BLaER1 treated with 17β-estradiol and CSF1 and Interleukin-3, amounts not matched to agents 10 nM and 100 nM (cell line): ENCODE measurements at regions not wholly inside any gene's neighbourhood (a gene's known extent, or its start where the extent isn't known, plus 50 kb on each side); places are given as distances from the start of the nearest gene placed in this dataset.

Experiments
- H3K27ac ChIP-seq, 11 experiments: shearing (Covaris generic); formaldehyde crosslinking; 2 replicates each; pipeline ENCODE4 v1.8.1; 2022
- H3K27me3 ChIP-seq, 11 experiments: shearing (Covaris generic); formaldehyde crosslinking; 2 replicates each; pipeline ENCODE4 v1.8.1; 2022
- H3K36me3 ChIP-seq, 11 experiments: shearing (Covaris generic); formaldehyde crosslinking; 2 replicates each; pipeline ENCODE4 v1.8.1; 2022
- H3K4me1 ChIP-seq, 10 experiments: shearing (Covaris generic); formaldehyde crosslinking; 2 replicates each; pipeline ENCODE4 v1.8.1; 2022
- H3K4me2 ChIP-seq, 11 experiments: shearing (Covaris generic); formaldehyde crosslinking; 2 replicates each; pipeline ENCODE4 v1.8.1; 2022
- H3K4me3 ChIP-seq, 10 experiments: shearing (Covaris generic); formaldehyde crosslinking; 2 replicates each; pipeline ENCODE4 v1.8.1; 2022
- H3K9ac ChIP-seq, 11 experiments: shearing (Covaris generic); formaldehyde crosslinking; 2 replicates each; pipeline ENCODE4 v1.8.1; 2022
- H3K9me3 ChIP-seq, 11 experiments: shearing (Covaris generic); formaldehyde crosslinking; replicated peaks in 1 of 11; 2 replicates each; pipeline ENCODE4 v1.8.1; 2022
- H4K20me1 ChIP-seq, 11 experiments: shearing (Covaris generic); formaldehyde crosslinking; 2 replicates each; pipeline ENCODE4 v1.8.1; 2022
- Cebpa-rat ChIP-seq, 11 experiments: shearing (Covaris generic); IDR thresholded peaks; 2 replicates each; pipeline ENCODE4 v1.8.1; 2022

DNA sequence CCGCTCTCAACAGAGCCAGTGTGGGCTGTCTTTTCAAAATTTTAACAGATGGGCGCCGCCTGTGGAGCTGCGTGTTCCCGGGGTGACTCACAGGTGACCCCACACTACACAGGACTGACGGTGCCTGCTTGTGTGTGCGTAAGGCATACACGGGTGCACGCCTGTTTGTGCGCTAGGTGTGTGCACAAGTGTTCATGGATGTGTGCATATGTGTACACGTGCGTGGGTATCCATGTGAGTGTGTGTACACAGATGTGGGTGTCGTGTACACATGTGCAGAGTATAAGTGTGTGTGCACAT, 92.7 kb upstream of the SOX1 start:
- H3K9ac ChIP-seq: no peak overlapping the region
- no peak overlapping the region for H3K27ac ChIP-seq
- no peak overlapping the region for H3K4me2 ChIP-seq
- no peaks in the 10 kb centered on the region; a peak in 1 of 22 replicates for H3K27me3 ChIP-seq
- H3K4me3 ChIP-seq: no peak overlapping the region
- H3K9me3 ChIP-seq: peaks cover 0 to 13% (median 0%) of the 10 kb centered on the region in 11 experiments; a peak in 9 of 22 replicates
- no peaks in the 10 kb centered on the region for H3K36me3 ChIP-seq
- H4K20me1 ChIP-seq: no peaks in the 10 kb centered on the region
- H3K4me1 ChIP-seq: peaks cover 8 to 17% (median 12%) of the 10 kb centered on the region in 10 experiments; a peak in 17 of 20 replicates
- no peak for TF ChIP-seq Cebpa-rat (IDR thresholded peaks at IDR 0.05)

DNA sequence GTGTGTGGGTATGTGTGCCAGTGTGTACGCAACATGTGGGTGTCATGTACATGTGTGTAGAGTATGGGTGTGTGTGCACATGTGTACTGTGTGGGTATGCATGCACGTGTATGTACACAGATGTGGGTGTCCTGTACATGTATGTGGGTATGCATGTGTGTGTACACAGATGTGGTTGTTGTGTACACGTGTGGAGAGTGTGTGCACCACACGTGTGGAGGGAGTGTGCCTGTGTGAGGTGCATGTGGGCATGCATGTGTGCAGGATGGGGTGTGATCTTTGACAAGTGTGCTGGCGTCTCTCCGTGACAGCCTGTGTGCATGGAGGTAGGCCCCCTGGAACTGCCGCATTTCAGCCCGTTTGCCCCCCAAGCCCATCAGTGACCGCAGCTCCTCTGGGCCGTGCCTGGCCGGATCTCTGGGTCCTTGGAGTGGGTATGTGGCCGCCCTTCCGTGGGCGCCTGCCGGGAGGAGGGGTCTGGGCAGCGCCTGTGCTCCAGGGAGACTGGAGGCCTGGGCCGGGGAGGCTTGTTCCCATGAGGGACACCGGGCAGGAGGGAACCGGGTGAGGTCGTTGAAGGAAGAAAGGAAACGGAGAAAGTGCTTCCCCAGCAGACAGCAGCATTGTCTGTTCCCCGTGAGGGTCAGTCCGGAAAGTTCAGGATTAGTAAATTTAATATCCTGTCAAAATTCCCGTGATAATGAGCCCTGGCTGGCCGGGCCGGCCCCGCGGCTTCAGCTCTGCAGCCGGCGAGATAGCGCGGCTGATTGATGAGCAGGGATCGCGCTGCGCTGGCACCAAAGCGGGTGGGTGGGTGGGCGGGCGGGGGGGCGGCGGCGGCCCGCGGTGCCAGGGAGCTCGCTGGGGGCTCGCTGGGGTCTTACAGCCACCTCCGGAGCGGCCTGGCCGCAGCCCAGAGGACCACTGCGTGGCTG, 91.1 kb upstream of the SOX1 start:
- no peaks in the 10 kb centered on the region for H3K27me3 ChIP-seq
- H3K4me1 ChIP-seq: peaks cover 5 to 10% (median 8%) of the 10 kb centered on the region in 10 experiments; a peak in 17 of 20 replicates
- no peak overlapping the region for H3K4me2 ChIP-seq
- H3K9ac ChIP-seq: no peak overlapping the region
- no peak overlapping the region for H3K27ac ChIP-seq
- no peak overlapping the region for H3K4me3 ChIP-seq
- H4K20me1 ChIP-seq: no peaks in the 10 kb centered on the region
- H3K9me3 ChIP-seq: peaks cover 0 to 13% (median 0%) of the 10 kb centered on the region in 11 experiments; a peak in 9 of 22 replicates
- H3K36me3 ChIP-seq: no peaks in the 10 kb centered on the region
- no peak for TF ChIP-seq Cebpa-rat (IDR thresholded peaks at IDR 0.05)

DNA sequence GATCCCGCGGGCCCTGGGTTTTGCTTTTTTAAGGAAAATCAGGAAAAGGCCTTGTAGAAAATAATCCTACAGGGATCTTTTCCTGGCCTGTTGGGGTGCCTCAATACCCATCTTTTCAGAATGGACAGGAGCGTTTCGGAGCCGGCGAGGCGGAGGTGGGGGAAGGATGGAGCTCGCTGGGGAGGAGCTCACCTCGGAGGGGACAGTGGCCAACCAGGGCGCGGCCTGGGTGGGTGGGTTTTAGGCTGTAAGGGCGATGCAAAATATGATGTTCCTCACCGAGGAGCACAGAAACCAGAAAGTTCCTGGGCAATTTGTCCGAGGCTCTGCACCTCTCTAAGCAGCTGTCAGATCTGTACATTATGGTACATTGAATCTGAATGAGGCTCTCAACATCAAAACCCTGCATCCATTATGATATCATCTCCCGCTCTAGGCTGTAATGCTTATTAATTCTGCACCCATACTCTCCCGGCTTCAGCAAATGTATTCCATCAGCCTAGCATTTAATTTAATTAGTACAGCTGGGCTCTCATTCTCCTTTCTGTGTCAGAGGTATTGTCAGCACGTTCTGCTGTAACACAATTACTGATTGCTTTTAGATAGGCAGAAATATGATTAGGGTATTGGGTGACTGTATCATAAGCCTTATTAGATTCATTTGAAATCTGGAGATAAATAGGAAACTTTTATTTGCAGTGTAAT, 90.3 kb upstream of the SOX1 start:
- no peak overlapping the region for H3K9ac ChIP-seq
- no peak overlapping the region for H3K4me3 ChIP-seq
- H3K4me1 ChIP-seq: peaks cover 0 to 1% (median 0%) of the 10 kb centered on the region in 10 experiments; a peak in 5 of 20 replicates
- no peak overlapping the region for H3K4me2 ChIP-seq
- H4K20me1 ChIP-seq: no peaks in the 10 kb centered on the region
- no peaks in the 10 kb centered on the region for H3K36me3 ChIP-seq
- no peak overlapping the region for H3K27ac ChIP-seq
- H3K27me3 ChIP-seq: no peaks in the 10 kb centered on the region
- no peak for TF ChIP-seq Cebpa-rat (IDR thresholded peaks at IDR 0.05)
- H3K9me3 ChIP-seq: peaks cover 0 to 13% (median 0%) of the 10 kb centered on the region in 11 experiments; a peak in 9 of 22 replicates

DNA sequence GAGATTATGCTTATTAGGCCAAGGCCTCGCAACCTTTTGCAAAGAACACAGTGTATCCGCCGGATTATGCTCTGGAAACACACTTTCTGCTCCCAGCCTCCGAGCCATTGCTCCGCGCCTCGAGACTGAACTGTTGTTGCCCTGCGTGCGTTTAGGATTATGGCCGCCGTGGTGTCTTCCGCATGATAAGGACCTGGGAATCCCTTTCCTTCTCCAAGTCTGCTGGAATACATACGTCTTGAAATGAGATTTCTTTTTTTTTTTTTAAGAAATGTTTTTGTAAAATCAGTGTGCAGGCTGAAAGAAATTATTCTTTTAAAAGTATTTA, 89.8 kb upstream of the SOX1 start:
- no peaks in the 10 kb centered on the region for H3K27me3 ChIP-seq
- H3K36me3 ChIP-seq: no peaks in the 10 kb centered on the region
- no peak overlapping the region for H3K4me3 ChIP-seq
- H3K9ac ChIP-seq: no peak overlapping the region
- no peaks in the 10 kb centered on the region for H3K4me1 ChIP-seq
- no peak overlapping the region for H3K4me2 ChIP-seq
- peaks cover 0 to 13% (median 0%) of the 10 kb centered on the region in 11 experiments; a peak in 9 of 22 replicates for H3K9me3 ChIP-seq
- H4K20me1 ChIP-seq: no peaks in the 10 kb centered on the region
- TF ChIP-seq Cebpa-rat (IDR thresholded peaks at IDR 0.05): no peak
- no peak overlapping the region for H3K27ac ChIP-seq

DNA sequence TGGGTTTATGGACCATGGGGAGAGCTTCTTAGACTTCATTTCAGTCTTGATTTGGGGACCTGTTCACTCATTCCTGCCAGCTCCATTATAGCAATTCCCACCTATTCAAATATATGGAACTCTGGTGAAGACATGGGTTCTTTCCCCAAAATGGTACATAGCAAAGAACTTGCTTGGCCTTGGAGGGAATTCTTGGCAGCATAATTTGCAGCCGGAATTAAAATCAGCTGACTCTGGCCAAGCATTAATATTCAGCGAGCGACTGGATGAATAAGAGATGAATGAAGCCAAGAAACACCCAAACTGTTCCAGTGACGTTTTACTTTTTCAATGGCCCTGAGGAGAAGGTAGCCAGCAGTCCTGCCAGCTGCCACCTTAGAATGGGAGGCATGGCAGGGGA, 88.4 kb upstream of the SOX1 start:
- Histone ChIP-seq H3K27ac (no peak overlapping the region), H3K4me1 (no peaks in the 10 kb centered on the region), H3K4me3 (no peak overlapping the region), H3K36me3 (no peaks in the 10 kb centered on the region), H4K20me1 (no peaks in the 10 kb centered on the region), H3K27me3 (no peaks in the 10 kb centered on the region), H3K9me3 (peaks cover 0 to 13% (median 0%) of the 10 kb centered on the region in 11 experiments; a peak in 9 of 22 replicates), H3K4me2 (no peak overlapping the region), H3K9ac (no peak overlapping the region)
- TF ChIP-seq Cebpa-rat (IDR thresholded peaks at IDR 0.05): no peak

DNA sequence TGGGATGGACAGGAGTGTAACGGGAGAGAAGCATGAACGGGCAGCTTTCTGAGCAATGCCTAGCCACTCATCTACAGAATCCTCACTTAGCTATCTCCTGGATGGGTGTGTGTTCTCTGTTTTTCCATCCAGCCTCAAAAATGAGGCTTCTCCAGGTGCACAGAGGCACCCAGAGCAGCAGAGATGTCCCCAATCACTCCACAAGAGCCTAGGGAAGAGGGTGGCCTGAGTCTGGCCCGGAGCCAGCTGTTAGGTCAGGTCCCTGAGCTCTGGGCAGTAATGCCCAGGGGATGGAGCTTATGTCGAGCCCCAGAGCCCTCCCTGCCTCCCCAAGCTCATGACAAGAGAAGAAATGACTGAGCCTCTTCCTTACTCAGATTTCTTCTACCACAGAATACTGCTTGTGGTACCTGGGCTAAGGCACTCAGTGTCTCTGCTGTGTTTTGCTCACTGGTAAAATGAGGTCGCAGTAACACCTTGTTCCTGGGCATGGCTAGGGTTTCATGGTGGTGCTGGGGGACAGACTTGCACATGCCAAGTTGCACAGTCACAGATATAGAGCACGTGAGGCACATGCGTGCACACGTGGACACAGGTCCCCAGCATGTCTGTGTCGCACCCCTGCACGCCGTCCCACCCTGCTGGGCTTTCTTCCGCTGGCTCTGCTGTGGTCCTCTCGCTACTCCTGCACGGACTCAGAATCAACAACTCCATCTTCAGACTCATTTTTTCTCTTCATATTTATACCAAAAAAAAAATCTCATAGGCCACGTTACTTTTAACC, 86.6 kb upstream of the SOX1 start:
- Histone ChIP-seq H3K27me3 (no peaks in the 10 kb centered on the region), H3K36me3 (no peaks in the 10 kb centered on the region), H3K4me3 (no peak overlapping the region), H3K9ac (no peak overlapping the region), H3K4me1 (no peaks in the 10 kb centered on the region), H4K20me1 (no peaks in the 10 kb centered on the region), H3K9me3 (peaks cover 0 to 5% (median 0%) of the 10 kb centered on the region in 11 experiments; a peak in 3 of 22 replicates), H3K27ac (no peak overlapping the region), H3K4me2 (no peak overlapping the region)
- no peak for TF ChIP-seq Cebpa-rat (IDR thresholded peaks at IDR 0.05)

DNA sequence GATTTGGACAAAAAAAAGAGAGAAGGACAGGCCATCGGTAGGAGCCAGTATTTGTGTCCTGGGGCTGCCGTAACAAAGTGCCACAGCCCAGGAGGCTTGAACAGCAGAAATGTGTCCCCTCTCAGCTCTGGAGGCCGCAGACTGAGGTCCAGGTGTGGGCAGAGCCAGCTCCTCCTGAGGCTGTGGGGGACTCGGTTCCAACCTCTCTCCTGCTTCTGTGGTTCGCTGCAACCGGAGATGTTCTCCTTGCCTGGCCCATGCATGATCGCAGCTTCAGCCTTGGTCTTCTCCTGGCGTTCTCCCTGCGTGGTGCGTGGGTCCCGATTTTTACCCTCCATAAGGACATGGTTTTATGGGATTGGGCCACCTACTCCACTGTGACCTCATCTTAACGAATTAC, 85.9 kb upstream of the SOX1 start:
- H3K9ac ChIP-seq: no peak overlapping the region
- H3K27me3 ChIP-seq: no peaks in the 10 kb centered on the region
- H3K4me3 ChIP-seq: no peak overlapping the region
- H3K4me2 ChIP-seq: no peak overlapping the region
- no peak overlapping the region for H3K27ac ChIP-seq
- no peaks in the 10 kb centered on the region for H3K9me3 ChIP-seq
- H3K4me1 ChIP-seq: no peaks in the 10 kb centered on the region
- H4K20me1 ChIP-seq: no peaks in the 10 kb centered on the region
- H3K36me3 ChIP-seq: no peaks in the 10 kb centered on the region
- TF ChIP-seq Cebpa-rat (IDR thresholded peaks at IDR 0.05): no peak

DNA sequence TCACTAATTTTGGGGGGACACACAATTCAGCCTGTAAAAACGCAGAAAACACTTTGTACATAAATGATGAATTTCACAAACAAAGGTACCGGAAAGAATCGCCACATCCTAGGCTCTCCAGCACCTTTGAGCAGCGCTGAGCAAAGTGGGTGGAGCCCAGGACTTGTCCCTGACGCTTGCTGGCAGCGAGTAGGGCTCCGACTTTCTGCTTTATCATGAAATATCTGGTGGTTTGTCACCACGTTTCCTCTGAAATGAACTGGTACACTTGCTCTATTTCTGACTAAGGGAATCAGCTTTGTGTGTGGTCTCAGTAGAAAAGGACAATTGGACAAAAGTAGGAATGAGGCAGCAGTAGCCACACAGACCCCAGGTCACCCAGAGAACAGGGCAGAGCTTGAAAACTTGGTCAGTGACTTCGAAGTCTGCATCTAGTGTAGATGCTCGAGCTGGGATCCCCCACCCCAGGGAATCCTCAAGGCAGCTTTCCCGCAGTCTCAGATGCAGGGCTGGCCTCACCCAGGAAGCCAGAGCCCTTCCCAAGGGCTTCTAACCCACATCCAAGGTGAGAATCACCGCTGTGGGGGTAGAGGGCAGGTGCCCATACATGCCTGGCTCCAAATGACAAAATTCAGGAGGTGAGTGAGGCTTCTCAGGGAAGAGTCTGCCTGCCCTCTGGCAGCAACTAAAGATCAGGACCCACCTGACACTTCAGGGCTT, 85.3 kb upstream of the SOX1 start:
- Histone ChIP-seq H3K4me3 (no peak overlapping the region), H3K27ac (no peak overlapping the region), H3K4me2 (no peak overlapping the region), H3K27me3 (no peaks in the 10 kb centered on the region), H3K9ac (no peak overlapping the region), H3K4me1 (no peaks in the 10 kb centered on the region), H3K36me3 (no peaks in the 10 kb centered on the region), H3K9me3 (no peaks in the 10 kb centered on the region), H4K20me1 (no peaks in the 10 kb centered on the region)
- no peak for TF ChIP-seq Cebpa-rat (IDR thresholded peaks at IDR 0.05)

DNA sequence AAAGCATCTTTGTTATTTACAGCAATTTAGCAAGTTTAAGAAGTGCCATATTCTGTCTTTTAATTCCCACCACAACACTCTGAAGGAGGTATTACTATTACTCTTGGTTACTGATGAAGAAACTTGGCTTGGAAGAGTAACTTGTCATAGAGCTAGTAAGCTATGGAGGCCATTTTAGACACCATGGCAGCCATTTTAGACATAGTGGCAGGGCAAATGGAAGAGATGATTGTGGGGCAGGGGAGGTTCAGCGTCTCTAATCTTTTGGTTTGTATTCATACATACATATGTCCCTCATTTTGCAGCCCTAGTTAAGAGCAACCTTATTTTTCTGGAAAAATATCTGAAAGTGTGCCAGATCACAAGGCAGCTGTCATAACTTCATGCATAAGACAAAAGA, 82.6 kb upstream of the SOX1 start:
- no peak overlapping the region for H3K9ac ChIP-seq
- no peak overlapping the region for H3K27ac ChIP-seq
- no peaks in the 10 kb centered on the region for H3K27me3 ChIP-seq
- H3K9me3 ChIP-seq: peaks cover 14 to 24% (median 16%) of the 10 kb centered on the region in 11 experiments
- H3K36me3 ChIP-seq: no peaks in the 10 kb centered on the region
- TF ChIP-seq Cebpa-rat (IDR thresholded peaks at IDR 0.05): no peak
- no peak overlapping the region for H3K4me3 ChIP-seq
- H4K20me1 ChIP-seq: no peaks in the 10 kb centered on the region
- no peaks in the 10 kb centered on the region for H3K4me1 ChIP-seq
- H3K4me2 ChIP-seq: no peak overlapping the region
